RWPE2 (cell line): ENCODE measurements at regions not wholly inside any gene's neighbourhood (a gene's known extent, or its start where the extent isn't known, plus 50 kb on each side); places are given as distances from the start of the nearest gene placed in this dataset.

ENCODE experiments used
- ATAC-seq: fragments of 200-7000 bp; cut with Tn5 transposase; 3 replicates; pipeline ENCODE4 v1.9.1; 2021; ENCODE audit warnings: low read depth
- DNase-seq: peaks from one replicate; pipeline ENCODE4 v3.0.0-alpha.2; 2020; ENCODE audit warnings: low spot score
- H3K27ac ChIP-seq: fragments of 450-650 bp; 2 replicates; pipeline ENCODE4 v1.5.1; 2017; ENCODE audit warnings: mild to moderate bottlenecking; ENCODE audit not compliant: poor library complexity, severe bottlenecking
- H3K27me3 ChIP-seq: fragments of 250-450 bp; sonication (Bioruptor Pico); 2 replicates; pipeline ENCODE4 v1.5.1; 2021; ENCODE audit warnings: mild to moderate bottlenecking, moderate library complexity; ENCODE audit not compliant: insufficient read depth, poor library complexity, severe bottlenecking
- H3K36me3 ChIP-seq: fragments of 250-450 bp; sonication (Bioruptor Pico); 2 replicates; pipeline ENCODE4 v1.5.1; 2020; ENCODE audit warnings: low read depth, mild to moderate bottlenecking, moderate library complexity
- H3K4me1 ChIP-seq: fragments of 250-450 bp; sonication (Bioruptor Pico); 2 replicates; pipeline ENCODE4 v1.5.1; 2021; ENCODE audit warnings: mild to moderate bottlenecking, moderate library complexity; ENCODE audit not compliant: insufficient read depth, poor library complexity, severe bottlenecking
- H3K4me3 ChIP-seq: fragments of 250-450 bp; sonication (Bioruptor Pico); 2 replicates; pipeline ENCODE4 v1.5.1; 2021; ENCODE audit warnings: mild to moderate bottlenecking, moderate library complexity; ENCODE audit not compliant: severe bottlenecking
- H3K9me3 ChIP-seq: fragments of 250-450 bp; sonication (Bioruptor Pico); 2 replicates; pipeline ENCODE4 v1.5.1; 2021; ENCODE audit warnings: mild to moderate bottlenecking, moderate library complexity; ENCODE audit not compliant: severe bottlenecking
- CTCF ChIP-seq: fragments of 450-650 bp; IDR thresholded peaks from one replicate; pipeline ENCODE4 v1.5.1; 2017; ENCODE audit warnings: mild to moderate bottlenecking, moderate library complexity; ENCODE audit not compliant: poor library complexity, severe bottlenecking

- no peak for DNase-seq
- no peaks in the 10 kb centered on the region for H3K4me1 ChIP-seq
- H3K36me3 ChIP-seq: no peaks in the 10 kb centered on the region
- no peak for ATAC-seq
- H3K9me3 ChIP-seq: no peaks in the 10 kb centered on the region
- no peak for TF ChIP-seq CTCF
- no peak overlapping the region for H3K4me3 ChIP-seq
- H3K27me3 ChIP-seq: no peaks in the 10 kb centered on the region
- no peak overlapping the region for H3K27ac ChIP-seq
These were observed 135.1 kb downstream of the ETNK1 start for GRCh38 chr12:22759769-22760674.

- no peaks in the 10 kb centered on the region for H3K9me3 ChIP-seq
- ATAC-seq: no peak
- H3K27me3 ChIP-seq: no peaks in the 10 kb centered on the region
- no peak overlapping the region for H3K4me3 ChIP-seq
- TF ChIP-seq CTCF: no peak
- no peak for DNase-seq
- no peaks in the 10 kb centered on the region for H3K36me3 ChIP-seq
- H3K4me1 ChIP-seq: no peaks in the 10 kb centered on the region
- H3K27ac ChIP-seq: no peak overlapping the region
These were observed 140.6 kb downstream of the ETNK1 start for GRCh38 chr12:22765421-22766130.

- Histone ChIP-seq H3K36me3 (no peaks in the 10 kb centered on the region), H3K27ac (no peak overlapping the region), H3K4me1 (no peaks in the 10 kb centered on the region), H3K27me3 (no peaks in the 10 kb centered on the region), H3K4me3 (no peak overlapping the region), H3K9me3 (no peaks in the 10 kb centered on the region)
- DNase-seq: no peak
- TF ChIP-seq CTCF: no peak
- no peak for ATAC-seq
These were observed 142.0 kb downstream of the ETNK1 start for GRCh38 chr12:22766911-22767420.

- Histone ChIP-seq H3K27ac (no peak overlapping the region), H3K4me1 (no peaks in the 10 kb centered on the region), H3K27me3 (no peaks in the 10 kb centered on the region), H3K36me3 (no peaks in the 10 kb centered on the region), H3K4me3 (no peak overlapping the region), H3K9me3 (no peaks in the 10 kb centered on the region)
- TF ChIP-seq CTCF: no peak
- no peak for DNase-seq
- ATAC-seq: no peak
These were observed 156.4 kb downstream of the ETNK1 start for GRCh38 chr12:22781339-22781738.
